GM18873 (cell line): ENCODE measurements at regions not wholly inside any gene's neighbourhood (a gene's known extent, or its start where the extent isn't known, plus 50 kb on each side); places are given as distances from the start of the nearest gene placed in this dataset.

Experiments
- ATAC-seq: cut with Tn5 transposase; IDR thresholded peaks from one replicate; pipeline ENCODE4 v1.9.1; 2021; ENCODE audit warnings: mild to moderate bottlenecking, moderate library complexity, moderate number of reproducible peaks; ENCODE audit not compliant: unreplicated experiment, low FRiP score

- no peak for ATAC-seq
These were observed 78.9 kb downstream of the C16orf95 start for GRCh38 chr16:87238361-87238715.

GRCh38 chr16:87239545-87239944 lies 77.6 kb downstream of the C16orf95 start:
- no peak for ATAC-seq

DNA sequence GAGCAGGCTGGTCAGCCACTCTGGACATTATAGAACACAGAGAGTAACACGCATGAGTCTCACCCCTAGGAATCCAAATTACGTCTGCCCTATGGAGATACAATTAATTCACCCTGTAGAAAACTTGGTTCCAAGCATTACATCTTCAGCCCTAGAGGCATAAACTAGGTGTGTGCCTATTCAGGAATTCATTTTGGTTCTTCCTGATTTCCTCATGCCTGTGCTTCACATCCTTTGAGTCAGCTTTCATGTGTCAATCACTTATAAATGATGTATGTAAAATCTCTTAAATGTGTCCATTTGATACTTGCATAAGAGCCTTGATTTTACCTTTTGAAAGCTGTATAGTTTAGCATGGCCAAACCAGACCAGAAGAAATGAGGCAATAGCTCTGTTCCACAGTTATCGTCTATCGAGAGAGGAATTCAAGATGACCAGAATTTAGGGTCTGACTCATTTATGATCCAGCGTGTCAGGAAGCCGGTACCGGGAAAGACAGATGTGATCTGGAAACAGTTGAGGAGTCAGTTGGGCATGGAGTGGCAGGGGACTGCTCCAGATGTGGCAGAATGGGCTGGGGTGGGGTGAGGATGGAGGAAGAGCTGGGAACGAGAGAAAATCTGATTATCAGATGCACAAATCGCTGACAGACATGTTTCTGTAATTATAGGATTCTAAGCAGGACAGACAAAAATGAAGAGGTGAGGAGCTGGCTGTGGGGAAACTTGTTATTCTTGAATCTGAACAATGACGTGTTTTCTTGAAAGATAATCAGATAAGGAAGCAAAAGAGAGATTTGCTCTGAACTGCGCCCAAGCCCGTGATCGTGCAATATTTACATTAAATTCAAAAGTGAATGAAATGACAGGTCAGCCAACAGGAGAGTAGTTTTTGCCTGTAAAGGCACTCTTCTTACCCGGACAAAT lies 76.7 kb downstream of the C16orf95 start:
- no peak for ATAC-seq

DNA sequence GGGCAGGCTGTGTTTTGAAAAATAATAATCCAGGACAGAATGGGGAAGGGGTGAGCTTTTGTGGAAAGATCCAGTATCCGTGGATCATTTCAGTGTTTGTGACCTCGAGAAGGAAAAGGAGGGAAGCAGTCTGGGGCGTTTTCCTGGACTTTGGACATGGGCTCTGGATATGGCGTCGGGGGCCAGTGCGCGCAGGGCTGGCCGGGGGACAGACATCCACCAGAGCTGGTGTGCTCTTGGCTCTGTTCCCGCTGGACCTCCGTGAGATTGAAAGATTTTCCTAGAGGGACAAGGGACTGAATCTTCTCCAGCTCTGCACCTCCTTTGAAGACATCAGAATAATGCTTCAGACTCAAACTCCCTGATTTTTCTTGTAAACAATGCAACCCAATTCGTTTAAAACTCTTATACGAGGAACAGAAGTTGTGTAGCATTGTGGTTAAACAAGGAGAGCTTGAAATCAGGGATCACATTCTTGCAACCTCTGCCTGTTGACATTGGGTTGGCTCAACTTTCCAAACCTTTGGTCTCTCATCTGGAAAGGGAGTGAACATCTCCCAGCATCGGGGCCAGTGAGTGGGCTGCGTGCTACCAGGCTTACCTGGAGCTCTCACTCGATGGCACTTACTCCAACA lies 75.9 kb downstream of the C16orf95 start:
- no peak for ATAC-seq

DNA sequence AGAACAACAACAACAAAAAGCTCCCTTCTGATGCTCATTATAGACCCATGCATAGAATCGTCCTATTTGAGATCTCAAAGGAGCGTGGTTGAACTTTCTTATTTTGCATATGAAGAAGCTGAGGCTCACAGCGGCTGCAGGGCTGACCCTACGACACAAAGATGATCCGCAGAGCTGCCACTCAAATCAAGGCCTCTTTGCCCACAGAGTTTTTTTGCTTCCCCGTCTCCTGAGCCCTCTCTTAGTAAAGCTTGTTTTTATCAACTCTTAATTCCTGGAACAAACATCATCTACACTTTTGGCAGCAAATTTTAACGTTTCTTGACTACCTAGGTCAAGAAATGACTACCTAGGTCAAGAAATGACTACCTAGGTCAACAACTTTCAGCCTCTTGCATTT lies 73.7 kb downstream of the C16orf95 start:
- ATAC-seq: no peak

DNA sequence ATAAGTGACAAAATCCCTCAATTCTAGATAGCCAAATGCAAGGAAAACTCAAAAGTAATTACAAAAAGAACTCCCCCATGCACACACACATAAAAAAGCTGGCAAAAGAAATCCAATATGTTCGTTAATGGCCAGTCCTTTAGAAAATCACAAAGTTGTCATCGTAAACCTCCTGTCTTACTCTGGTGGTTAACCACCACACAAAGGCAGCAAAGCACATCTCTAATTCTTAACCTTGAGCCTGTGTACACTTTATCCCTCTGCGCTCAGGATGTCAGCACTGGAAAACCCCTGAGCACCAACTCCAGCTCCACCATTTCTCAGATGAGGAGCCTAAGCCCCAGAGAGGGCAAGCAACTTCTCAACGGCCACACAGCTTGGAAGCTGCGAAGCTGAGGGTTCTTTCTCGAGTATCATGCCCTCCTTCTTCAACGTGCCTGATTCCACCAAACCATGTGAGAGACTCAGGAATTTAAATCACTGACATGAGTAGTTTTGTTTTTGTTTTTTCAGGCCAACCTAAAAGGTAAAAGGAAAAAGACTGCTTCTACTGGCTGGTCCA lies 72.5 kb downstream of the C16orf95 start:
- no peak for ATAC-seq

GRCh38 chr16:87245511-87245910 lies 71.7 kb downstream of the C16orf95 start:
- no peak for ATAC-seq

GRCh38 chr16:87246269-87247065 lies 70.7 kb downstream of the C16orf95 start:
- no peak for ATAC-seq

GRCh38 chr16:87248714-87249113 lies 68.5 kb downstream of the C16orf95 start:
- no peak for ATAC-seq

DNA sequence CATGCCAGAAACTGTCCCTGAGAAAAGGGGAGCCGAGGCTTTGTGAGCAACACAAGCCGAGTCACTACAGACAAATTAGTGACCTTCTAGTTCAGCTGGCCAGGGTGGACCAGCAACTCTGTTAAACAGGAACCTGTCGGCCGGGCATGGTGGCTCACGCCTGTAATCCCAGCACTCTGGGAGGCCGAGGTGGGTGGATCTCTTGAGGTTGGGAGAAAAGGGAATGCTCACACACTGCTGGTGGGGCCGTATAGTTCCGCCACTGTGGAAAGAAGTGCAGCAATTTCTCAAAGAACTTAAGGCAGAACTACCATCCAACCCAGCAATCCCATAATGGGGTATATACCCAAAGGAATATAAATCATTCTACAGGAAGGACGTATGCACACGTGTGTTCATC lies 67.8 kb downstream of the C16orf95 start:
- no peak for ATAC-seq

GRCh38 chr16:87250431-87250960 lies 66.7 kb downstream of the C16orf95 start:
- ATAC-seq: no peak

DNA sequence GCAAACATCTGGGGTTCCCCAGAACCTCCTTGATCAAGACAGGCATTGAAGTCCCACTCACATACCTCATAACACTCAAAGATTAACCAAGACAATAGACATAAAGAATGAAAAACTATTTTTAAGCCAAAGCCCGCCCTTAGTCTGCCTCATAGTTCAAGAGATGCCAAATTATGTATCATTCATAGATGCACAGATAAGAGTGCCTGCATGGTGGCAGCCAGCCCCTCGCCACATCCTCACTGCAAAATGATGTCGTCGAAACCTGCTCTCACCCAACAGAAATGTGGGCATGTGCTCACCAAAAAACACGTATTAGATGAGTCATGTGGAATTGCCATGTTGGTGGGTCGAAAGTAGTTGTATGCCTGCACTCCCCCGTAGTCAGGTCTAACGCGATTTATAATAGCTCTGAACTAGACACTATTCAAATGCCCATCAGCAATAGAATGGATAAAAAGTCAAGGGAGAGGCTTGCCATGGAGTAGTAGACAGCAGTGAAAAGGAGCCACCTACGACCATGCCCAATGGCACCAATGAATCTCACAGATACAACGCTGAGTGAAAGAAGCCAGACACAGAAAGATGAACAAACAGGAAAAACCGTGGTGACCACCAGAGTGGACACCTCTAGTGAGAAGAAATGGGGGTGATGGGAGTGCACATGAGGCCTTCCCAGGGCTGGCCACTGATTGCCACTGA lies 64.8 kb downstream of the C16orf95 start:
- no peak for ATAC-seq
